ENCODE measurements at regions not wholly inside any gene's neighbourhood (a gene's known extent, or its start where the extent isn't known, plus 50 kb on each side); places are given as distances from the start of the nearest gene placed in this dataset.

DNA sequence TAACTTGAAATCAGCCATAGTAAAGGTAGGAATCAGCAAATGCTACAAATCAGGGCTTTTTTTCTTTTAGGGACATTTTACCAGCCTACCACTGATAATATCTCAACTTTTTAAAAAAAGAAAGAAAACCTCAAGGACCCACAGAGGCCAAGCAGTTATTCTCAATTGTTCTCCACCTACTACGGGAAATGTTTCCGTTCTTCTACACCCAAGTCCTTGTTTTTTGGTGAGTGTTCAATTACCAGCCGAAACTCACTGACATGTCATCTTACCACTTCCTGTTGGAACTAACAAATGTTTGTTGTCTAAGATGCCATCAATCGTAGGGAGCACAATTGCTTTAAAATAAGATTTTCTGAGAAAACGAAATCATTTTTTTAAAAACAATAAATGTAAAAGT, 50.2 kb upstream of the CDK1 start:
- DNase-seq (ENCODE audit: extremely low read depth, low read depth, low spot score) = no peak

DNA sequence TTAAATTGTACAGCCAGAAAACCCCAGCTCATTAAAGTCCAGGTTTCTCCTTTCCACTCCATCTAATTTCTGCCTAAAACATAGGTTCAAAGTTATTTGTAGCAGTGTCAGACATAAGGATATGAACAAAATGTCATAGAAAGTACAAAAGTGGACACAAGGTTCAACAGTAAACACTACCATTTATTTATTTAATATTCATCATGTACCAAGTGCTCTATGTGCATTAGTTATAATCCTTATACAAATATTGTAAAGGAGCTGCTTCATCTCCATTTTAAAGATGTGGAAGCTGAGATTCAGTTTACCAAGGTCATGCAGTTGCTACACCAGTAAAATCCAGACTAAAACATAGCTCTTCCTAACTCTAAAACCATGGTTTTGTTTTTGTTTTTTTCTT, 52.0 kb upstream of the CDK1 start:
- DNase-seq (ENCODE audit: extremely low read depth, low read depth, low spot score) = no peak

GRCh38 chr10:60722623-60723022, 55.7 kb upstream of the CDK1 start:
- no peak for DNase-seq (ENCODE audit: extremely low read depth, low read depth, low spot score)

GRCh38 chr10:60719721-60720120, 58.6 kb upstream of the CDK1 start:
- no peak for DNase-seq (ENCODE audit: extremely low read depth, low read depth, low spot score)

DNA sequence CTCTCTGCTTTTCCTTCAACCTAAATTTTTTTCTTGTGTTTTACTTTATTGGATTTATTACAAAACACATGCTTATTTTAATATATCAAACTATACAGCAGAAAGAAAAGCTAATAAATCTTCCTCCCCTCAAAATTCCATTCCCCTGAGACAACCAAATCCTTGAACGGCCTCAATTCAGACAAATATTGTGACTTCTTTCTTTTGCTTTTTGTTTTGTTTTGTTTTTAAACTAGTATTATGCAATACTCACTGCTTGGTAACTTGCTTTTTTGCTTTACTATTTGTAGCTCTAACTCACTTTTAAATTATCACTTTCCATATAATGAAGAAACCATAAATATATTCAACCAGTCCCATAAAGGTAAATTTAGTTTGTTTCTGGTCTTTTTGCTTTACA, 59.4 kb upstream of the CDK1 start:
- no peak for DNase-seq (ENCODE audit: extremely low read depth, low read depth, low spot score)

DNA sequence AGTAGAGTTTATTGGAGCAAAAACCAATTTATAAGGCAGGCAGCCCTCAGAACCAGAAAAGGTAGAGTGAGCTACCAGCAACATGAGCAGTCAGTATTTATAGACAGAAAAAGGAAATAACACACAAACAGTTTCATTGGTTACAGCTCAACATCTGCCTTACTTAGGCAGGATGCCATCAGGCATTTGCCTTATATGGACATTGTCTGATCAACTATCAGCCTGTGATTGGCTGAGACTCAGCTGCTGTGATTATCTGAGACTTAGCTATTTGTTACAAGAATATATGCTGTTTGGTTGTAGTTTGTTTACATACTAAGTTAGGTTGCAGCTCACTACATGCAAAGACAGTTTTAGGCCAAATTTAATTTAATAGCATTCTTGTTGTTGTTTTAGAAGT, 60.4 kb upstream of the CDK1 start:
- no peak for DNase-seq (ENCODE audit: extremely low read depth, low read depth, low spot score)

DNA sequence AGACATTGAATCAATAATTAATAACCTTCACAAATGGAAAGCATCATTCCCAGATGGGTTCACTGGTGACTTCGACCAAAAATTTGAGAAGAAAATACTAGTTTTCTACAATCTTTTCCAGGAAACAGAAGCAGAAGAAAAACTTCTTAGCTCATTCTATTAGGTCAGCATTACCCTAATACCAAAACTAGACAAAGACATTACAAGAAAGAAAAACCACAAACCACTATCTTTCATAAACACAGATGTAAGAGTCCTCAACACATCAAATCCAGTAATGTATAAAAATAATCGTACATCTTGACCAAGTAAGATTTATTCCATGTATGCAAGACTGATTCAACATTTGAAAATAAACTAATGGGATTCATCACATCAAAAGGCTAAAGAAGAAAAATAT, 64.0 kb upstream of the CDK1 start:
- no peak for DNase-seq (ENCODE audit: extremely low read depth, low read depth, low spot score)

DNA sequence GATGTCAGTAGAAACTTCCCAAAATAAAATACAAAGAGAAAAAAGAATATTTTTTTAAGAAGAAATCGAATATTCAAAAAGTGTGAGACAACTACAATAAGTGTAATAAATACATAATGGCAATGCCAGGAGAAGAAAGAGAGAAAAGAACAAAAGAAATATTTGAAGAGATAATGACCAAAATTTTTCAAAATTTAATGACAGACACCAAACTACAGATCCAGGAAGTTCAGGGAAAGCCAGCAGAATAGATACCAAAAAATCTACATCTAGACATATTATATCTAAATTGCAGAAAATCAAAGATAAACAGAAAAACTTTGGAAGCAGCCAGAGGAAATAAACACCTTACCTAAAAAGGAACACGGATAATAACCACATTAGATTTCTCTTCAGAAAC, 66.8 kb upstream of the CDK1 start:
- DNase-seq (ENCODE audit: extremely low read depth, low read depth, low spot score) = no peak

- DNase-seq (ENCODE audit: extremely low read depth, low read depth, low spot score) = no peak
Observed at GRCh38 chr10:60710041-60710440, 68.2 kb upstream of the CDK1 start.

GRCh38 chr10:60708666-60709065, 69.6 kb upstream of the CDK1 start:
- DNase-seq (ENCODE audit: extremely low read depth, low read depth, low spot score) = no peak

- no peak for DNase-seq (ENCODE audit: extremely low read depth, low read depth, low spot score)
Observed at GRCh38 chr10:60707841-60708240, 70.4 kb upstream of the CDK1 start.

- DNase-seq (ENCODE audit: extremely low read depth, low read depth, low spot score) = no peak
Observed at GRCh38 chr10:60706146-60706545, 72.1 kb upstream of the CDK1 start.

GRCh38 chr10:60705376-60705775, 72.9 kb upstream of the CDK1 start:
- DNase-seq (ENCODE audit: extremely low read depth, low read depth, low spot score) = no peak

- DNase-seq (ENCODE audit: extremely low read depth, low read depth, low spot score) = peak; percentile 39
Observed at GRCh38 chr10:60704471-60704870, 73.8 kb upstream of the CDK1 start.

- DNase-seq (ENCODE audit: extremely low read depth, low read depth, low spot score) = no peak
Observed at GRCh38 chr10:60703266-60704041, 74.8 kb upstream of the CDK1 start.

DNA sequence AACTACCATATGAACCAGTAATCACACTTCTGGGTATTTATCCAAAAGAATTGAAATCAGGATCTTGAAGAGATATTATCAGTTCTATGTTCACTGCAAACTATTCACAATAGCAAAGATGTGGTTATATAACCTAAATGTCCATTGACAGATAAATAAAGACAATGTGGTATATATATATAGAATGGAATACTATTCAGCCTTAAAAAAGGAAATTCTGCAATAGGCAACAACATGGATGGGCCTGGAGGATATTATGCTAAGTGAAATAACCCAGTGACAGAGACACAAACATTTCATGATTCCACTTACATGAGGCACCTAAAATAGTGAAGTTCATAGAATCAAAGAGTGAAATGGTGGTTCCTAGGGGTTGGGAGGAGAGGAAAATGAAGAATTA, 90.6 kb upstream of the CDK1 start:
- no peak for DNase-seq (ENCODE audit: extremely low read depth, low read depth, low spot score)

DNA sequence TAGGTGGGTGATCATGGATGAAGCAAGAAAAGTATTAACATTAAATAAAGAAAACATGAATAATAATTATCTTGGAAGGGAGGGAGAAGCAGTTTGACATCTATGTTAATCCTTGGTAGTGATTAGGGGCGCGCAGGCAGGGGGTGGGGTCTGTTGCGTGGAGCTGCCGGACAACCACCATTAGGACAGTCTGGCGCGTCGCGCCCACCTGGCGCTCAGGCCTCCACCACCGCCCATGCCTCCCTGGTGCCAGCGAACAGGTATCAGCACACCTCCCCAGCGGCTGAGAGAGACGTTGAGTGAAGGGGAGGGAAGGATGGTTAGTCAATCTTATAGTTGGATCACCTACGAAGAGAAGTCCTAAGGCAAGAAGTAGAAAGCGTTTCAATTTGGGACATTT, 94.2 kb upstream of the CDK1 start:
- DNase-seq (ENCODE audit: extremely low read depth, low read depth, low spot score) = no peak

GRCh38 chr10:60681103-60681502, 97.2 kb upstream of the CDK1 start:
- no peak for DNase-seq (ENCODE audit: extremely low read depth, low read depth, low spot score)

GRCh38 chr10:60679388-60679990, 98.8 kb upstream of the CDK1 start:
- no peak for DNase-seq (ENCODE audit: extremely low read depth, low read depth, low spot score)

DNA sequence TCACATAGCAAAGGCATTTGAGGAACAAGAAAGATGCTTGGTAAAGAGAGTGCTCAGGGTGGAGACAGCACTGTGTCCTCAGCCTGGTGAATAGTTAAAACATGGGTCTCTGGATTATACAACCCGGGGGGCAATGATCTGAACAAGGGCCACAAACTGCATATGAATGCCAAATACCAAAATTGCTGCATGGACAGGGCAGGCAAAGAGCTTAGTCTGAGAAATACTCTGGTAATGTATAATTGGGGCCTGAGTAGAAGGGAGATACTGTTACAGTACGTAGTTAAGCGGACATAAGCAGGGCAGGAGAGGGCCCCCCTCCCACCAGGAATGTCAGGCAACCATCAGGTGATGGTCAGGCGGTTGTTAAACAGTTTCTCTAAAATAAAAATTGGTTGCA, 99.3 kb upstream of the CDK1 start:
- no peak for DNase-seq (ENCODE audit: extremely low read depth, low read depth, low spot score)

- DNase-seq (ENCODE audit: extremely low read depth, low read depth, low spot score) = no peak
Observed at GRCh38 chr10:60677531-60678129, 100.6 kb upstream of the CDK1 start.

- DNase-seq (ENCODE audit: extremely low read depth, low read depth, low spot score) = no peak
Observed at GRCh38 chr10:60675236-60675635, 103.0 kb upstream of the CDK1 start.

Data from glomerular endothelial cell (primary cell).